NCI-H2081 treated with DMSO at 0.1 percent for 48 hours (cell line): ENCODE measurements at regions not wholly inside any gene's neighbourhood (a gene's known extent, or its start where the extent isn't known, plus 50 kb on each side); places are given as distances from the start of the nearest gene placed in this dataset.
"Not testable (repeated sequence)": the region's sequence is repeated elsewhere in the genome, so short reads cannot be mapped to it uniquely, and the experiment has no call there.

ENCODE experiments used
- DNase-seq: peaks from one replicate; lab custom pipeline; 2025; lab: John Stamatoyannopoulos, UW

DNA sequence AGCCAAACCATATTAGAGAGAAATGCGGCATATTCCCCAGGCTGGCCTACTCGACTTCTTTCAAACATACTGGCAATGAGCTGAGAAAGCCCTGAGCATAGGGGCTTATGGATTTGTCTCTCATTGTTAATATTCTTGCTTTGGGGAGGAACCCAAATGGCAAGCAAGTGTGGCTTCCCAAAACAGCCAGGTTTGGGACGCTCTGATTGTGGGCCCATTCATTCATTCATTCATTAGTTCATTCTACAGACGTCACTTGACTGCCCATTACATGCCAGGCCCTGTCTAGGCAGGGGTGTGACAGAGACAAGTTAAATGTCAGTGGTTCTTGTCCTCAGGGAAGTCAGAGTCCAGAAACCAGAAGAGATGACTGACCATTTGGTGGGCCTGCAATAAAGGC lies 77.4 kb upstream of the THBS1 start:
- DNase-seq, result no peak

GRCh38 chr15:39504808-39505207 lies 76.1 kb upstream of the THBS1 start:
- DNase-seq, result no peak

DNA sequence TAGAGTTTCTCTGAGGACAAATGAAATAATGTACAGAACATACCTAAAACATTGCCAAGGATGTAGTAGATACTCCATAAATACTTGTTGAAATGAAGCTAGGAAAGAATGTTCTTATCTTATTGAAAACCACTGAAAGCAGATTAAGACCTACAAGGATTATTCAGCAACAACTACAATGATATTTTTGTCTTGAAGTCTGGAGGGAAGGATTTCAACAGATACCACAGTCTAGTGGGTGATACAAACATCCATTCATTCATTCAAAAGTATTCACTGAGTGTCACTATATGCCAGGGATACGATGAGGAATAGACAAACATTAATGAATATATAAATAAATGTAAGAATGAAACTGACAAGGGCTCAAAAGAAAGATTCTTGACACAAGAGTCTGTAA lies 74.7 kb upstream of the THBS1 start:
- DNase-seq, result no peak

GRCh38 chr15:39508536-39508935 lies 72.3 kb upstream of the THBS1 start:
- DNase-seq, result no peak

GRCh38 chr15:39510001-39510701 lies 70.7 kb upstream of the THBS1 start:
- no peak for DNase-seq

DNA sequence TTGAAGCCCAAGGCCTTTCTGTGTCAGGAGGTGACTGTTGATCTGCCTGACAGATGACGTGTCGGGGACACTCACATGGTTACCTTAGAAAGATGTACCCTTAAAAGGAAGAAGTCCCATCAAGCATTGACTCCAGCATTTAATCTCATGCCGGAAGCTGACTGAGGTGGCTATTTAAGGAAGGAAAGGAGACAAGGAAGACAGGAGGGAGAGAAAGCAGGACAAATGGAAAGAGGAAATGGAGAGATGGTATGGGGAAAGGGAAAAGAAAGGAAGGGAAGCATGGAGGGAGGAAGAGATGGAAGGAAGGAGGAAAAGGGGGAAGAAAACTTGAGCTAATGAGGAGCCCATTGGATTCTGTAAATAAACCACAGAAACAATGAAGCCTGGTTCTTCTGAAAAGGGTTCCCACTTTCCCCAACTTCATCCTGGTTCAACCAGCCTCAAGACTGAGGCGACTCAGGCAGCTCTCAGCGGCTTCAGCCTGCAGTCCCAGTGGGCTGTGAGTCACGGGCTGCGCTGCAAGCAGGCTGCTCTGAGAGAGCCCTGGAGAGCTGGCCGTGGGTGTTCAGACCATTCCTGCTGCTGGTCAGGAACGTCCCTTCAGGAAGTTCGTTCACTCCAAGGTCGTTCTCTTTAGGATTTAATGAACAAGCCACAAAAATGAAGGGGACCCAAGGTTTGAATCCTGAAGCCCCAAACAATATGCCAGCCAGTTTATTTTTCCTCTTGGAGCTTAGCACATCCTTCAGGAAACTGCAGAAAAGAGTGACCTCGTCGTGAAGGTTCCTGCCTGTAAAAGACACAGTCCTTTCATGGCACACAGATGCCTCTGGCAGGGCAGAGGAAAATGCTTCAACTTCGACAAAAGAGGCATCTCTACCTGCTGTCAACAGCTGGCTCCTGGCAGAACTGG lies 69.6 kb upstream of the THBS1 start:
- no peak for DNase-seq

DNA sequence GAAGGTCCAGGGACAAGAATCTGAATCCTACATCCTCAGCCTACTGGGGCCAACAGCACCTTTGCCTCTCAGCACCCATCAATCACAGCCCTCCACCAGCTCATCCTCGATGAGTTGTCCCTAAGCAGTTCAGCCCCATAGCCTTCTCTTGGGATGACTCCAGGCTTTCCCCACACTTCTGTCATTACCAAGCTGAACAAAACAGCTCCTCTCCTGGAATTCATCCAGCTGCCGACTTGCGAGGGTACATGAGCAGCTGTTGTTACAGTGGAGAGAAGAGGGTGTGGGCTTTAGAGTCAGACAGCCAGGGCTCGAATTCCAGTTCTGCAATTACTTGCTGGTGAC lies 69.0 kb upstream of the THBS1 start:
- DNase-seq, result no peak

DNA sequence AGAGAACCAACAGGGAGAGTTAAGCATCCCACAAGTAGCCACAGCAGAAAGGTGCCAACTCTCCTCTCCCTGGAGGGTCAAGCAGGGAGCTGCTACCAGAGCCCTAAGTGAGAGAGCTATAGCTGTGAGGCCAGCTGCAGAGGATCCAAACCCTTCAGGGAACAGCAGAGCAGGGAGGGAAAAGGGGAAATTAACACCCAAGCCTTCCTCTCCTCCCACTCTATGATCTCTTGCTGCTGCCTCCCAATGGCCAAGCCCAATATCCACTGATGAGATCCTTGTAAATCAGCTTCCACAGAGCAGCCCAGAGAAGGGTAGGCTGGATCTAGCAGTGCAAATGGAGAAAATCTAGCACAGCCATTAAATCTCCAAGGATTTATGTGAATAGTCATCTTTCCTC lies 68.2 kb upstream of the THBS1 start:
- no peak for DNase-seq

DNA sequence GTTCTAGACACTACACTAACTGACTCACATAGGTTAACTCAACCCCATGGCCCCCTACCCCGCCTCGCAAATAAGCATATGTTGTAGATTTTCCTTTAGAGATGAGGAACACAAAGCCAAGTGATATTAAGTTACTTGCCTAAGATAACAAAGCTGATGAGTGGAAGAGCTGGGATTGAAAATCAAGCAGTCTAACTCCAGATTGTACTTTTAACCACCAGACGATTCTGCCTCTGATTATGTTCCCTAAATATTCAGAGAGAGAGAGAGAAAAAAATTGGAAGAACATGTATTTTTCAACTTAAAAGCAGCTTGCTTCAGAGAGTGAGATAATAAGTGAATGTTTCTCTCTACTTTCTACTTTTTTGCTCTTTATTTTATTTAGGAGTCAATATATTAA lies 66.9 kb upstream of the THBS1 start:
- no peak for DNase-seq

DNA sequence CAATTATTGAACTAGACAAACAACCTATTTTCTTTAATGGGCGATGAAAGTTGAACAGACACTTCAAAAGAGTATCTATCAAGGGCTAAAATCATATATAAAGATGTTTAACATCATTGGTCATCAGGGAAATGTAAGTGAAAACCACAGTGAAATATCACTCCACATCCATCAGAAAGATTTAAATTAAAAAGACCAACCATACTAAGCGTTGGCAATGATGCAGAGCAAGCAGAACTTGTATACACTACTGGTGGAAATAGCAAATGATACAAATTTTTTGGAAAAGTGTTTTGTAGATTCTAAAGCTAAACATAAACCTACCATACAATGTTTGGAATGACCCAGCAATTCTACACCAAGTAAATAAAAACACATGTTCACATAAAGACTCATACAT lies 65.9 kb upstream of the THBS1 start:
- no peak for DNase-seq

DNA sequence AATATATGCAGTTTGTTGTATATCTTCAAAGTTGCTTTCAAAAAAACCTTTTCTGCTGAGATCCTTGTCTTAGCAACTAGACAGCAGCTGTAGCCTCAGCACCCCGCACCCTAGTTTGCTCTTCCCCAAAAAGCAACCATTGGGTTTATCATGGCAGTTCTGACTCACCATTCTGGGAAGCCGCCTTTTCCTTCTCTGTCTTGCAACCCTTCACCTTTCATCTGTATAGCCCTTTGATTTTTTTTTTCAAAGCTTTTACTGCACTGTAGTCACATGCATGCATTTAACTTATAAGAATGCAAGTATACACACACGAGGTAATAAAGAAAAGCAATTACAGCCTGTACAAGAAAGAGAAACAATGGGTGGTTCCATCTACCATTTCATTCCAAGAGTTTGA lies 65.1 kb upstream of the THBS1 start:
- no peak for DNase-seq

GRCh38 chr15:39517122-39517855 lies 63.6 kb upstream of the THBS1 start:
- DNase-seq, result no peak

- not testable (repeated sequence) for DNase-seq
Observed at GRCh38 chr15:39523968-39524367, 56.9 kb upstream of the THBS1 start.

DNA sequence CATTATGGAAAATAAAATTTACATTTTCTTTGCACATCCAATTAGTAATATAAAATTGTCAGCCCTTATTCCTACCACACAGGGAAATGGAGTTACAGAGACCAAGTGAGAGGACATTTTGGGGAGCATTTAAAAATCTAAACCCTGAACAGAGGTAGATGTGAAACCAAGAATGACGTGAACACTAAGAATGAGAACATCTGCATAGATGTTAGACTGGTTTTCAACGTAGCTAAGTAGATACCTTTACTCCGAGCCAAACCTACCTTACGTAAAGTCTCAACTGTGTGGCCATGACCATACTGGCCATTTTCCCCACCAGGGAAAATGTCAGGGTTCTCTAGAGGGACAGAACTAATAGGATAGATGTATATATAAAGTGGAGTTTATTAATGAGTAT lies 51.4 kb upstream of the THBS1 start:
- no peak for DNase-seq

GRCh38 chr15:39530480-39531342 lies 50.2 kb upstream of the THBS1 start:
- DNase-seq, result no peak
